H1 (cell line): ENCODE measurements at regions not wholly inside any gene's neighbourhood (a gene's known extent, or its start where the extent isn't known, plus 50 kb on each side); places are given as distances from the start of the nearest gene placed in this dataset.
A peak's percentile ranks its signal among the peaks of the same experiment; 100 is the strongest.

Experiments used
- CTCF ChIA-PET: fragments of 300-600 bp; sonication (Branson Sonifier 250); formaldehyde crosslinking; loops from one replicate; lab custom pipeline; 2021; ENCODE audit not compliant: partially characterized antibody; lab: Charles Lee
- POLR2A ChIA-PET: fragments of 300-600 bp; sonication (Branson Sonifier 250); formaldehyde crosslinking; loops from one replicate; lab custom pipeline; 2021; ENCODE audit warnings: inconsistent platforms; ENCODE audit not compliant: partially characterized antibody; lab: Charles Lee
- DNase-seq, 2 experiments: peaks; one replicate each; pipeline versions ENCODE4 v3.0.0 to v3.0.0-alpha.2; 2010 to 2022; ENCODE audit warnings: low spot score in 2 of 2, low read depth in 1 of 2, mixed read lengths in 1 of 2
- FAIRE-seq: peaks from 2 replicates; lab custom pipeline; 2011; peaks lifted over from hg19 to GRCh38; lab: Jason Lieb, UNC
- H2AFZ ChIP-seq: 2 replicates; pipeline ENCODE4 v1.8.1; 2012; ENCODE audit warnings: low read length, inconsistent platforms
- H2AK5ac ChIP-seq: 2 replicates; pipeline ENCODE4 v1.6.1; 2013; ENCODE audit warnings: low read depth, low read length
- H2BK120ac ChIP-seq: replicated peaks from 2 replicates; pipeline ENCODE3; 2013; ENCODE audit warnings: low read depth, low read length, inconsistent platforms
- H2BK12ac ChIP-seq: 2 replicates; pipeline ENCODE4 v1.6.1; 2013; ENCODE audit warnings: low read depth, low read length
- H2BK15ac ChIP-seq: 2 replicates; pipeline ENCODE4 v1.6.1; 2013; ENCODE audit warnings: low read length
- H2BK20ac ChIP-seq: 2 replicates; pipeline ENCODE4 v1.6.1; 2013; ENCODE audit warnings: low read length
- H2BK5ac ChIP-seq: 2 replicates; pipeline ENCODE4 v1.6.1; 2013; ENCODE audit warnings: low read depth, low read length
- H3K14ac ChIP-seq: 2 replicates; pipeline ENCODE4 v1.6.1; 2013; ENCODE audit warnings: inconsistent platforms; ENCODE audit not compliant: insufficient read length
- H3K18ac ChIP-seq: 2 replicates; pipeline ENCODE4 v1.6.1; 2013; ENCODE audit warnings: low read length; ENCODE audit errors: extremely low read depth
- H3K23ac ChIP-seq: 2 replicates; pipeline ENCODE4 v1.6.1; 2013; ENCODE audit warnings: inconsistent platforms; ENCODE audit not compliant: insufficient read length
- H3K23me2 ChIP-seq: 2 replicates; pipeline ENCODE4 v1.6.1; 2013; ENCODE audit warnings: low read depth, low read length
- H3K27ac ChIP-seq: 2 replicates; pipeline ENCODE4 v1.6.1; 2011; ENCODE audit warnings: low read depth, low read length, inconsistent platforms
- H3K27me3 ChIP-seq, 4 experiments: replicated peaks in 1 of 4; 1 replicate in 1 of 4; 2 replicates in 3 of 4; pipeline versions ENCODE4 v1.6.1 to v1.8.1; 2011 to 2013; ENCODE audit warnings: low read length in 3 of 4, mild to moderate bottlenecking in 3 of 4, inconsistent platforms in 2 of 4, mixed read lengths in 2 of 4, moderate library complexity in 1 of 4; ENCODE audit not compliant: control insufficient read depth in 3 of 4, insufficient read depth in 3 of 4; ENCODE audit errors: extremely low read depth in 1 of 4
- H3K36me3 ChIP-seq, 4 experiments: 2 replicates each; pipeline versions ENCODE4 v1.6.1 to v1.8.1; 2011 to 2013; ENCODE audit warnings: mild to moderate bottlenecking in 4 of 4, low read length in 3 of 4, moderate library complexity in 2 of 4, control low read depth in 1 of 4, inconsistent platforms in 1 of 4; ENCODE audit not compliant: insufficient read depth in 4 of 4, control insufficient read depth in 2 of 4
- H3K4ac ChIP-seq: replicated peaks from 2 replicates; pipeline ENCODE3; 2013; ENCODE audit warnings: low read length, low read depth, mixed read lengths, inconsistent platforms; ENCODE audit not compliant: insufficient read length
- H3K4me1 ChIP-seq, 4 experiments: replicated peaks in 1 of 4; 1 replicate in 1 of 4; 2 replicates in 3 of 4; pipeline versions ENCODE4 v1.6.1 to v1.8.1; 2011 to 2013; ENCODE audit warnings: low read length in 3 of 4, inconsistent platforms in 2 of 4, mixed read lengths in 1 of 4; ENCODE audit not compliant: insufficient read depth in 4 of 4, control insufficient read depth in 3 of 4
- H3K4me2 ChIP-seq, 2 experiments: 2 replicates each; pipeline versions ENCODE4 v1.6.1 to v1.8.1; 2011 to 2013; ENCODE audit warnings: low read depth in 2 of 2, low read length in 2 of 2, control low read depth in 1 of 2, inconsistent platforms in 1 of 2, mild to moderate bottlenecking in 1 of 2; ENCODE audit not compliant: insufficient read depth in 1 of 2
- H3K4me3 ChIP-seq, 4 experiments: fragments of 200-600, 300-600 bp in 1 of 4; sonication (generic), shearing (Covaris generic), sonication (Bioruptor Twin) in 1 of 4; 2 replicates each; pipeline versions ENCODE4 v1.5.1 to v1.8.1; 2011 to 2016; ENCODE audit warnings: low read length in 4 of 4, low read depth in 3 of 4, control low read depth in 2 of 4, inconsistent platforms in 2 of 4, mild to moderate bottlenecking in 2 of 4, mixed read lengths in 1 of 4, moderate library complexity in 1 of 4; ENCODE audit not compliant: insufficient read depth in 2 of 4; ENCODE audit errors: extremely low read depth in 1 of 4
- H3K56ac ChIP-seq: replicated peaks from 2 replicates; pipeline ENCODE3; 2013; ENCODE audit warnings: low read depth, mild to moderate bottlenecking, mixed read lengths, low read length, inconsistent platforms; ENCODE audit not compliant: insufficient read length
- H3K79me1 ChIP-seq: 2 replicates; pipeline ENCODE4 v1.6.1; 2013; ENCODE audit warnings: low read depth, low read length, control low read depth
- H3K79me2 ChIP-seq, 2 experiments: 2 replicates each; pipeline versions ENCODE4 v1.6.1 to v1.8.1; 2012 to 2013; ENCODE audit warnings: low read length in 2 of 2, mild to moderate bottlenecking in 2 of 2, inconsistent platforms in 1 of 2; ENCODE audit not compliant: insufficient read depth in 2 of 2, control insufficient read depth in 1 of 2
- H3K9ac ChIP-seq, 4 experiments: replicated peaks in 1 of 4; 1 replicate in 1 of 4; 2 replicates in 3 of 4; pipeline versions ENCODE4 v1.6.1 to v1.8.1; 2011 to 2013; ENCODE audit warnings: low read depth in 3 of 4, low read length in 3 of 4, control low read depth in 2 of 4, mild to moderate bottlenecking in 2 of 4, moderate library complexity in 2 of 4, inconsistent platforms in 1 of 4; ENCODE audit errors: extremely low read depth in 1 of 4
- H3K9me3 ChIP-seq, 2 experiments: 2 replicates each; pipeline versions ENCODE4 v1.6.1 to v1.8.1; 2012 to 2013; ENCODE audit warnings: mild to moderate bottlenecking in 2 of 2, moderate library complexity in 2 of 2, control low read depth in 1 of 2, inconsistent platforms in 1 of 2, low read depth in 1 of 2, low read length in 1 of 2, mixed read lengths in 1 of 2; ENCODE audit not compliant: insufficient read depth in 2 of 2
- H4K20me1 ChIP-seq, 2 experiments: replicated peaks in 1 of 2; 2 replicates each; pipeline versions ENCODE3 to v1.8.1; 2011 to 2013; ENCODE audit warnings: inconsistent platforms in 2 of 2, low read length in 2 of 2, mild to moderate bottlenecking in 1 of 2; ENCODE audit not compliant: insufficient read depth in 2 of 2, control insufficient read depth in 1 of 2
- H4K5ac ChIP-seq: 2 replicates; pipeline ENCODE4 v1.6.1; 2013; ENCODE audit warnings: low read length, low read depth, mixed read lengths, inconsistent platforms; ENCODE audit not compliant: insufficient read length
- H4K8ac ChIP-seq: 2 replicates; pipeline ENCODE4 v1.8.0; 2013; ENCODE audit warnings: mild to moderate bottlenecking, moderate library complexity, low read length, inconsistent platforms; ENCODE audit not compliant: insufficient read depth; ENCODE audit errors: extremely low read depth
- H4K91ac ChIP-seq: replicated peaks from 2 replicates; pipeline ENCODE3; 2013; ENCODE audit warnings: low read length, mixed read lengths, inconsistent platforms; ENCODE audit not compliant: insufficient read length
- USF2 ChIP-seq: IDR thresholded peaks from 2 replicates; pipeline ENCODE4 v1.6.1; 2011; ENCODE audit warnings: low read length, improper control_type of control experiment

GRCh38 chr20:24132246-24132645, 143.7 kb upstream of the GGTLC1 start:
- Histone ChIP-seq H4K5ac (no peak overlapping the region), H2BK120ac (no peak overlapping the region), H3K56ac (no peak overlapping the region), H3K36me3 (no peaks in the 10 kb centered on the region), H3K23me2 (no peaks in the 10 kb centered on the region), H3K9me3 (no peaks in the 10 kb centered on the region), H2AK5ac (peak overlapping the region; percentile 65; the same call in 1 of the 2 replicates), H3K27ac (no peak overlapping the region), H4K20me1 (no peaks in the 10 kb centered on the region), H2AFZ (no peak overlapping the region), H3K27me3 (no peaks in the 10 kb centered on the region), H2BK20ac (no peak overlapping the region), H3K4me3 (no peak overlapping the region), H3K4me1 (peaks cover 0 to 2% (median 0%) of the 10 kb centered on the region in 4 experiments; a peak in 2 of 7 replicates), H3K79me1 (no peaks in the 10 kb centered on the region), H2BK12ac (peak overlapping the region; percentile 50; the same call in 1 of the 2 replicates), H3K14ac (no peak overlapping the region), H3K4ac (peak overlapping the region; percentile 60), H2BK15ac (no peak overlapping the region), H3K23ac (no peak overlapping the region), H4K8ac (no peak overlapping the region), H3K4me2 (no peak overlapping the region), H3K79me2 (no peaks in the 10 kb centered on the region)
- no peak for DNase-seq
- CTCF ChIA-PET, result interaction anchor here (1.6 to 3.9 kb wide), 2 partner anchors 13 to 18 kb away, joined by 6 to 13 read pairs; no protein-coding TSS in a partner anchor
- TF ChIP-seq USF2, result no peak
- TF ChIP-seq, all 59 proteins: peak for 0
- FAIRE-seq, result no peak
- POLR2A ChIA-PET, result no interaction called here
- Histone ChIP-seq H2BK5ac (no peak overlapping the region), H3K18ac (no peak overlapping the region), H4K91ac (peak overlapping the region; percentile 77), H3K9ac (no peak overlapping the region)
